Thyroid gland (tissue), 4 donors: ENCODE measurements at regions not wholly inside any gene's neighbourhood (a gene's known extent, or its start where the extent isn't known, plus 50 kb on each side); places are given as distances from the start of the nearest gene placed in this dataset.

Experiments
- DNase-seq, 2 donors: peaks; one replicate each; pipeline ENCODE4 v3.0.0-alpha.2; 2019
- H3K27ac ChIP-seq, 3 donors: fragments of 200-600 bp; sonication (generic); 1 replicate in 2 of 3; 2 replicates in 1 of 3; pipeline ENCODE4 v1.5.1; 2016 to 2019; ENCODE audit warnings: mild to moderate bottlenecking in 1 of 3, moderate library complexity in 1 of 3
- H3K27me3 ChIP-seq: fragments of 200-600 bp; sonication (generic); one replicate; pipeline ENCODE4 v1.5.1; 2019
- H3K36me3 ChIP-seq, 2 donors: fragments of 200-600 bp; sonication (generic); one replicate each; pipeline ENCODE4 v1.5.1; 2016 to 2019
- H3K4me1 ChIP-seq, 2 donors: fragments of 200-600 bp; sonication (generic); one replicate each; pipeline ENCODE4 v1.5.1; 2017 to 2019
- H3K4me3 ChIP-seq, 3 donors: fragments of 200-600 bp; sonication (generic); replicated peaks in 1 of 3; 1 replicate in 2 of 3; 2 replicates in 1 of 3; pipeline ENCODE4 v1.5.1; 2016; ENCODE audit warnings: mild to moderate bottlenecking in 1 of 3
- H3K9me3 ChIP-seq: fragments of 200-600 bp; sonication (generic); one replicate; pipeline ENCODE4 v1.5.1; 2017
- POLR2A ChIP-seq, 2 donors: fragments of 450-650 bp; IDR thresholded peaks; one replicate each; pipeline ENCODE4 v1.6.1; 2017; ENCODE audit warnings: antibody characterized with exemption in 2 of 2, mild to moderate bottlenecking in 2 of 2, moderate library complexity in 1 of 2
- WGBS, 2 donors: methylation state at CpG; one replicate each; pipeline ENCODE4 v1.1.5; 2017; 5-methylcytosine and 5-hydroxymethylcytosine counted together
- intact Hi-C: fragments of 100-400 bp; cut with DNase I; formaldehyde crosslinking; loops from one replicate; pipeline ENCODE4 v1.15.1; 2023
- TF ChIP-seq, protein P1 (sequence below), 6 experiments: fragments of 200-600 bp in 3 of 6; fragments of 450-650 bp in 3 of 6; sonication (generic) in 3 of 6; IDR thresholded peaks; one replicate each; pipeline ENCODE4 v1.5.1; 2016 to 2019; ENCODE audit warnings: antibody characterized with exemption in 6 of 6, mild to moderate bottlenecking in 2 of 6, inconsistent platforms in 1 of 6, moderate library complexity in 1 of 6

GRCh38 chr4:187413564-187414358, 581.8 kb upstream of the ZFP42 start:
- H3K4me1 ChIP-seq: no peaks in the 10 kb centered on the region
- H3K4me3 ChIP-seq: no peak overlapping the region
- H3K9me3 ChIP-seq: no peaks in the 10 kb centered on the region
- H3K36me3 ChIP-seq: no peaks in the 10 kb centered on the region
- intact Hi-C loops: no loop called here
- WGBS, 2 donors: 90 to 92% methylated on average over 4 of the region's 4 CpGs
- no peak for DNase-seq
- no peak overlapping the region for H3K27ac ChIP-seq
- no peaks in the 10 kb centered on the region for H3K27me3 ChIP-seq
- TF ChIP-seq, protein P1, sequence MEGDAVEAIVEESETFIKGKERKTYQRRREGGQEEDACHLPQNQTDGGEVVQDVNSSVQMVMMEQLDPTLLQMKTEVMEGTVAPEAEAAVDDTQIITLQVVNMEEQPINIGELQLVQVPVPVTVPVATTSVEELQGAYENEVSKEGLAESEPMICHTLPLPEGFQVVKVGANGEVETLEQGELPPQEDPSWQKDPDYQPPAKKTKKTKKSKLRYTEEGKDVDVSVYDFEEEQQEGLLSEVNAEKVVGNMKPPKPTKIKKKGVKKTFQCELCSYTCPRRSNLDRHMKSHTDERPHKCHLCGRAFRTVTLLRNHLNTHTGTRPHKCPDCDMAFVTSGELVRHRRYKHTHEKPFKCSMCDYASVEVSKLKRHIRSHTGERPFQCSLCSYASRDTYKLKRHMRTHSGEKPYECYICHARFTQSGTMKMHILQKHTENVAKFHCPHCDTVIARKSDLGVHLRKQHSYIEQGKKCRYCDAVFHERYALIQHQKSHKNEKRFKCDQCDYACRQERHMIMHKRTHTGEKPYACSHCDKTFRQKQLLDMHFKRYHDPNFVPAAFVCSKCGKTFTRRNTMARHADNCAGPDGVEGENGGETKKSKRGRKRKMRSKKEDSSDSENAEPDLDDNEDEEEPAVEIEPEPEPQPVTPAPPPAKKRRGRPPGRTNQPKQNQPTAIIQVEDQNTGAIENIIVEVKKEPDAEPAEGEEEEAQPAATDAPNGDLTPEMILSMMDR (IDR thresholded peaks at IDR 0.05): no peak
- no peak for TF ChIP-seq POLR2A (IDR thresholded peaks at IDR 0.05)

DNA sequence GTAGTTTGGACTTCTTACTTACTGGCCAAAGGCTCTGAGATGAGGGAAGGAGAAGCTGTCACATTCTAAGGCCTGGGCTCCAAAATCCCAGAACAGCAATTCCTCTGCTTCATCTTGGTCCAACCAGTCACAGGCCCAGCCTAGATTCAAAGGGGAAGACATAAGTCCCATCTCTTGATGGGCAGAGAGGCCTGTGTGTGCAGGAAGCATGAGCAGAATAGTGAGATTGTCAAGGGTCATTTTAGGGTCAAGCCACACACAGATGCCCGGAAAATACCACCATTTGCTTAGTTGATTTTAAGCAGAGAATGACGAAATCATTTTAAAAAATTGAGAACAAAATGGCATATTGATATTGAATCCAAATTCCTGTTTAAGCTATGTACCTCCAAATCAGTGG, 580.9 kb upstream of the ZFP42 start:
- intact Hi-C loops: no loop called here
- no peak for DNase-seq
- Histone ChIP-seq H3K27me3 (no peaks in the 10 kb centered on the region), H3K4me3 (no peak overlapping the region), H3K4me1 (no peaks in the 10 kb centered on the region), H3K36me3 (no peaks in the 10 kb centered on the region), H3K27ac (no peak overlapping the region), H3K9me3 (no peaks in the 10 kb centered on the region)
- WGBS, 2 donors: 81 to 83% methylated on average over 2 of the region's 2 CpGs
- TF ChIP-seq POLR2A (IDR thresholded peaks at IDR 0.05): no peak
- TF ChIP-seq, protein P1 (IDR thresholded peaks at IDR 0.05): no peak

GRCh38 chr4:187415231-187415630, 580.3 kb upstream of the ZFP42 start:
- Histone ChIP-seq H3K4me1 (no peaks in the 10 kb centered on the region), H3K4me3 (no peak overlapping the region), H3K36me3 (no peaks in the 10 kb centered on the region), H3K27me3 (no peaks in the 10 kb centered on the region), H3K27ac (no peak overlapping the region), H3K9me3 (no peaks in the 10 kb centered on the region)
- no peak for DNase-seq
- 73 to 74% methylated on average over 3 of the region's 3 CpGs for WGBS, 2 donors
- intact Hi-C loops: no loop called here
- TF ChIP-seq POLR2A (IDR thresholded peaks at IDR 0.05): no peak
- TF ChIP-seq, protein P1 (IDR thresholded peaks at IDR 0.05): no peak

- DNase-seq: no peak
- no peaks in the 10 kb centered on the region for H3K36me3 ChIP-seq
- 87 to 89% methylated on average over 3 of the region's 3 CpGs for WGBS, 2 donors
- no peaks in the 10 kb centered on the region for H3K4me1 ChIP-seq
- intact Hi-C loops: no loop called here
- TF ChIP-seq, protein P1 (IDR thresholded peaks at IDR 0.05): no peak
- TF ChIP-seq POLR2A (IDR thresholded peaks at IDR 0.05): no peak
- H3K4me3 ChIP-seq: no peak overlapping the region
- no peak overlapping the region for H3K27ac ChIP-seq
- no peaks in the 10 kb centered on the region for H3K27me3 ChIP-seq
- no peaks in the 10 kb centered on the region for H3K9me3 ChIP-seq
Observed at GRCh38 chr4:187416216-187416615, 579.4 kb upstream of the ZFP42 start.

GRCh38 chr4:187417721-187418120, 577.9 kb upstream of the ZFP42 start:
- WGBS, 2 donors: 89 to 90% methylated on average over 3 of the region's 3 CpGs
- no peaks in the 10 kb centered on the region for H3K27me3 ChIP-seq
- no peak overlapping the region for H3K4me3 ChIP-seq
- H3K27ac ChIP-seq: no peak overlapping the region
- no peaks in the 10 kb centered on the region for H3K9me3 ChIP-seq
- no peaks in the 10 kb centered on the region for H3K4me1 ChIP-seq
- no peaks in the 10 kb centered on the region for H3K36me3 ChIP-seq
- intact Hi-C loops: no loop called here
- no peak for DNase-seq
- TF ChIP-seq, protein P1 (IDR thresholded peaks at IDR 0.05): no peak
- no peak for TF ChIP-seq POLR2A (IDR thresholded peaks at IDR 0.05)
